Trophoblast cell (in vitro differentiated cells and primary cell): ENCODE measurements at regions not wholly inside any gene's neighbourhood (a gene's known extent, or its start where the extent isn't known, plus 50 kb on each side); places are given as distances from the start of the nearest gene placed in this dataset.

Experiments used
- DNase-seq, 2 donors: peaks; one replicate each; pipeline ENCODE4 v3.0.0-alpha.2; 2016
- H2AFZ ChIP-seq: 2 replicates; pipeline ENCODE4 v1.6.1; 2013; ENCODE audit warnings: low read length, moderate library complexity, mild to moderate bottlenecking; ENCODE audit not compliant: insufficient read depth, poor library complexity
- H2AK5ac ChIP-seq: 2 replicates; pipeline ENCODE4 v1.6.1; 2013; ENCODE audit warnings: mild to moderate bottlenecking, low read length
- H2BK120ac ChIP-seq: 2 replicates; pipeline ENCODE4 v1.6.1; 2013; ENCODE audit warnings: low read length, mild to moderate bottlenecking, moderate library complexity; ENCODE audit not compliant: insufficient read depth, poor library complexity
- H2BK12ac ChIP-seq: 2 replicates; pipeline ENCODE4 v1.6.1; 2013; ENCODE audit warnings: mild to moderate bottlenecking, low read length, moderate library complexity
- H2BK5ac ChIP-seq: 2 replicates; pipeline ENCODE4 v1.6.1; 2013; ENCODE audit warnings: low read length, low read depth, moderate library complexity, mild to moderate bottlenecking; ENCODE audit not compliant: poor library complexity
- H3K14ac ChIP-seq: 2 replicates; pipeline ENCODE4 v1.6.1; 2013; ENCODE audit warnings: mild to moderate bottlenecking, low read length
- H3K18ac ChIP-seq: 2 replicates; pipeline ENCODE4 v1.6.1; 2013; ENCODE audit warnings: mild to moderate bottlenecking, low read length
- H3K23ac ChIP-seq: 2 replicates; pipeline ENCODE4 v1.6.1; 2013; ENCODE audit warnings: low read length
- H3K27ac ChIP-seq: 2 replicates; pipeline ENCODE4 v1.5.1; 2013; ENCODE audit warnings: low read depth, mild to moderate bottlenecking, inconsistent platforms, low read length, moderate library complexity
- H3K27me3 ChIP-seq: 2 replicates; pipeline ENCODE4 v1.6.1; 2013; ENCODE audit warnings: inconsistent platforms, mild to moderate bottlenecking, low read length, moderate library complexity; ENCODE audit not compliant: insufficient read depth
- H3K36me3 ChIP-seq, 2 experiments: 1 replicate in 1 of 2; 2 replicates in 1 of 2; pipeline ENCODE4 v1.6.1; 2013; ENCODE audit warnings: low read length in 2 of 2, mild to moderate bottlenecking in 2 of 2, moderate library complexity in 1 of 2; ENCODE audit not compliant: insufficient read depth in 2 of 2, control insufficient read depth in 1 of 2
- H3K4ac ChIP-seq: 2 replicates; pipeline ENCODE4 v1.6.1; 2013; ENCODE audit warnings: low read depth, mild to moderate bottlenecking, low read length, moderate library complexity
- H3K4me1 ChIP-seq, 2 experiments: 1 replicate in 1 of 2; 2 replicates in 1 of 2; pipeline ENCODE4 v1.6.1; 2013; ENCODE audit warnings: low read length in 2 of 2, mild to moderate bottlenecking in 2 of 2, moderate library complexity in 1 of 2; ENCODE audit not compliant: insufficient read depth in 2 of 2, control insufficient read depth in 1 of 2
- H3K4me2 ChIP-seq: 2 replicates; pipeline ENCODE4 v1.6.1; 2013; ENCODE audit warnings: inconsistent platforms, mild to moderate bottlenecking, low read length, moderate library complexity
- H3K4me3 ChIP-seq: 2 replicates; pipeline ENCODE4 v1.5.1; 2013; ENCODE audit warnings: mild to moderate bottlenecking, low read depth, low read length, inconsistent platforms
- H3K79me1 ChIP-seq: one replicate; pipeline ENCODE4 v1.6.1; 2013; ENCODE audit warnings: low read length
- H3K79me2 ChIP-seq: 2 replicates; pipeline ENCODE4 v1.6.1; 2013; ENCODE audit warnings: low read length, mild to moderate bottlenecking; ENCODE audit not compliant: control insufficient read depth, insufficient read depth, poor library complexity
- H3K9ac ChIP-seq: 2 replicates; pipeline ENCODE4 v1.6.1; 2013; ENCODE audit warnings: mild to moderate bottlenecking, low read length
- H3K9me3 ChIP-seq: 2 replicates; pipeline ENCODE4 v1.6.1; 2013; ENCODE audit warnings: low read depth, mild to moderate bottlenecking, control low read depth, inconsistent platforms, low read length; ENCODE audit not compliant: insufficient read depth
- H4K12ac ChIP-seq: 2 replicates; pipeline ENCODE4 v1.6.1; 2013; ENCODE audit warnings: low read depth, mild to moderate bottlenecking, low read length, moderate library complexity
- H4K8ac ChIP-seq: 2 replicates; pipeline ENCODE4 v1.6.1; 2013; ENCODE audit warnings: low read depth, mild to moderate bottlenecking, low read length, moderate library complexity
- H4K91ac ChIP-seq: one replicate; pipeline ENCODE4 v1.6.1; 2013; ENCODE audit warnings: low read depth, mild to moderate bottlenecking, low read length, moderate library complexity
- WGBS: extraction: QIAGEN DNeasy Blood & Tissue Kit; methylation state at CpG from one replicate; pipeline ENCODE4 v1.1.7; 2013; ENCODE audit warnings: missing lambda C conversion rate; ENCODE audit not compliant: insufficient read length, insufficient coverage; ENCODE audit errors: extremely low coverage; 5-methylcytosine and 5-hydroxymethylcytosine counted together

GRCh38 chr4:11592276-11592675 lies 163.6 kb upstream of the HS3ST1 start:
- no peak overlapping the region for H4K8ac ChIP-seq
- H3K79me1 ChIP-seq = no peaks in the 10 kb centered on the region
- no peak overlapping the region for H4K91ac ChIP-seq
- no peak overlapping the region for H2AK5ac ChIP-seq
- H3K9me3 ChIP-seq = no peaks in the 10 kb centered on the region
- H2BK12ac ChIP-seq = no peak overlapping the region
- no peak overlapping the region for H2BK120ac ChIP-seq
- H4K12ac ChIP-seq = no peak overlapping the region
- H3K27ac ChIP-seq = no peak overlapping the region
- H3K4me1 ChIP-seq = no peaks in the 10 kb centered on the region
- no peaks in the 10 kb centered on the region for H3K36me3 ChIP-seq
- H3K79me2 ChIP-seq = no peaks in the 10 kb centered on the region
- no peak overlapping the region for H3K4ac ChIP-seq
- no peak overlapping the region for H3K23ac ChIP-seq
- whole genome bisulfite sequencing = no CpG with 5 or more reads among the region's 4 CpGs
- no peak overlapping the region for H3K4me3 ChIP-seq
- H3K9ac ChIP-seq = no peak overlapping the region
- no peak overlapping the region for H3K18ac ChIP-seq
- no peak overlapping the region for H2BK5ac ChIP-seq
- no peak overlapping the region for H2AFZ ChIP-seq
- no peak overlapping the region for H3K14ac ChIP-seq
- no peak overlapping the region for H3K4me2 ChIP-seq
- DNase-seq = no peak
- no peaks in the 10 kb centered on the region for H3K27me3 ChIP-seq

GRCh38 chr4:11590132-11590531 lies 161.4 kb upstream of the HS3ST1 start:
- Histone ChIP-seq H3K4me3 (no peak overlapping the region), H3K79me1 (no peaks in the 10 kb centered on the region), H3K4me1 (no peaks in the 10 kb centered on the region), H2BK120ac (no peak overlapping the region), H2BK12ac (no peak overlapping the region), H3K9me3 (no peaks in the 10 kb centered on the region), H3K36me3 (no peaks in the 10 kb centered on the region), H4K91ac (no peak overlapping the region), H3K4me2 (no peak overlapping the region), H3K9ac (no peak overlapping the region), H3K27me3 (no peaks in the 10 kb centered on the region), H3K18ac (no peak overlapping the region), H2AFZ (no peak overlapping the region), H4K8ac (no peak overlapping the region), H3K23ac (no peak overlapping the region), H2AK5ac (no peak overlapping the region), H3K14ac (no peak overlapping the region), H3K79me2 (no peaks in the 10 kb centered on the region), H3K4ac (no peak overlapping the region), H3K27ac (no peak overlapping the region), H4K12ac (no peak overlapping the region), H2BK5ac (no peak overlapping the region)
- WGBS = no CpG with 5 or more reads among the region's 2 CpGs
- no peak for DNase-seq

GRCh38 chr4:11589676-11590075 lies 161.0 kb upstream of the HS3ST1 start:
- 100% methylated on average over 1 of the region's 1 CpG for WGBS
- no peak overlapping the region for H3K23ac ChIP-seq
- no peak overlapping the region for H3K4me3 ChIP-seq
- no peak overlapping the region for H3K14ac ChIP-seq
- H3K9me3 ChIP-seq = no peaks in the 10 kb centered on the region
- no peak overlapping the region for H4K12ac ChIP-seq
- no peak overlapping the region for H3K18ac ChIP-seq
- H2BK12ac ChIP-seq = no peak overlapping the region
- no peak overlapping the region for H2AFZ ChIP-seq
- H3K79me2 ChIP-seq = no peaks in the 10 kb centered on the region
- H3K4ac ChIP-seq = no peak overlapping the region
- no peak overlapping the region for H3K27ac ChIP-seq
- no peak overlapping the region for H2AK5ac ChIP-seq
- H3K4me2 ChIP-seq = no peak overlapping the region
- H4K8ac ChIP-seq = no peak overlapping the region
- no peaks in the 10 kb centered on the region for H3K27me3 ChIP-seq
- no peaks in the 10 kb centered on the region for H3K4me1 ChIP-seq
- no peaks in the 10 kb centered on the region for H3K79me1 ChIP-seq
- no peak overlapping the region for H2BK120ac ChIP-seq
- no peak overlapping the region for H4K91ac ChIP-seq
- no peak overlapping the region for H2BK5ac ChIP-seq
- peak in 1 of 2 donors; percentile 61 for DNase-seq
- H3K9ac ChIP-seq = no peak overlapping the region
- H3K36me3 ChIP-seq = no peaks in the 10 kb centered on the region

GRCh38 chr4:11587797-11588196 lies 159.1 kb upstream of the HS3ST1 start:
- no peak overlapping the region for H4K12ac ChIP-seq
- H3K9me3 ChIP-seq = no peaks in the 10 kb centered on the region
- H2AK5ac ChIP-seq = no peak overlapping the region
- no peak overlapping the region for H3K27ac ChIP-seq
- no peak overlapping the region for H3K4ac ChIP-seq
- H3K27me3 ChIP-seq = no peaks in the 10 kb centered on the region
- H2BK120ac ChIP-seq = no peak overlapping the region
- H4K8ac ChIP-seq = no peak overlapping the region
- H3K23ac ChIP-seq = no peak overlapping the region
- H3K9ac ChIP-seq = no peak overlapping the region
- H3K79me1 ChIP-seq = no peaks in the 10 kb centered on the region
- H3K4me1 ChIP-seq = no peaks in the 10 kb centered on the region
- H3K4me2 ChIP-seq = no peak overlapping the region
- H2BK12ac ChIP-seq = no peak overlapping the region
- H3K14ac ChIP-seq = no peak overlapping the region
- H2AFZ ChIP-seq = no peak overlapping the region
- no CpG with 5 or more reads among the region's 5 CpGs for WGBS
- no peak overlapping the region for H2BK5ac ChIP-seq
- no peak overlapping the region for H3K4me3 ChIP-seq
- no peak overlapping the region for H4K91ac ChIP-seq
- no peak overlapping the region for H3K18ac ChIP-seq
- H3K79me2 ChIP-seq = no peaks in the 10 kb centered on the region
- no peak for DNase-seq
- no peaks in the 10 kb centered on the region for H3K36me3 ChIP-seq
